ENCODE measurements at regions not wholly inside any gene's neighbourhood (a gene's known extent, or its start where the extent isn't known, plus 50 kb on each side); places are given as distances from the start of the nearest gene placed in this dataset.

- no peak for TF ChIP-seq POLR2A (IDR thresholded peaks at IDR 0.05)
- no peak for TF ChIP-seq CTCF (IDR thresholded peaks at IDR 0.05)
Observed at GRCh38 chr6:142700671-142701312, 244.2 kb downstream of the HIVEP2 start.
